ENCODE measurements at regions not wholly inside any gene's neighbourhood (a gene's known extent, or its start where the extent isn't known, plus 50 kb on each side); places are given as distances from the start of the nearest gene placed in this dataset.

DNA sequence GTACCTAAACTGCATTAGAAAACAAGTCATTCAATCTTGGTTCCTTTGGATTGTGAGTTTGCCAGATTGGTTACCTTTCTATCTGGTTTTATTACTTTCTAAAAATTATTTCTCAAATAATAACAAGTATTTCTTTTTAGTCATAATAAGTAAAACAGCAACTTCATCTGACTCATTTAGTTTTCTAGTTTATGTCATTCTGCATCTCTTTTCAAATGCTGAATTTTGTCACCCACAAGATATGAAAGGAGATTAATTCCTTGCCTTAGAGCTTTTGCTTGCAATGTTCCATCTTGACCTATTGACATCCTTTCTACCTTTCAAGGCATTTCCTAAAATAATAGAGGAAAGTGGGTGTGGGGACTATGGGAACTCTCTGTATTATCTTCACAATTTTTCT is 253.6 kb upstream of the PEX5L start:
- TF ChIP-seq, protein P1, sequence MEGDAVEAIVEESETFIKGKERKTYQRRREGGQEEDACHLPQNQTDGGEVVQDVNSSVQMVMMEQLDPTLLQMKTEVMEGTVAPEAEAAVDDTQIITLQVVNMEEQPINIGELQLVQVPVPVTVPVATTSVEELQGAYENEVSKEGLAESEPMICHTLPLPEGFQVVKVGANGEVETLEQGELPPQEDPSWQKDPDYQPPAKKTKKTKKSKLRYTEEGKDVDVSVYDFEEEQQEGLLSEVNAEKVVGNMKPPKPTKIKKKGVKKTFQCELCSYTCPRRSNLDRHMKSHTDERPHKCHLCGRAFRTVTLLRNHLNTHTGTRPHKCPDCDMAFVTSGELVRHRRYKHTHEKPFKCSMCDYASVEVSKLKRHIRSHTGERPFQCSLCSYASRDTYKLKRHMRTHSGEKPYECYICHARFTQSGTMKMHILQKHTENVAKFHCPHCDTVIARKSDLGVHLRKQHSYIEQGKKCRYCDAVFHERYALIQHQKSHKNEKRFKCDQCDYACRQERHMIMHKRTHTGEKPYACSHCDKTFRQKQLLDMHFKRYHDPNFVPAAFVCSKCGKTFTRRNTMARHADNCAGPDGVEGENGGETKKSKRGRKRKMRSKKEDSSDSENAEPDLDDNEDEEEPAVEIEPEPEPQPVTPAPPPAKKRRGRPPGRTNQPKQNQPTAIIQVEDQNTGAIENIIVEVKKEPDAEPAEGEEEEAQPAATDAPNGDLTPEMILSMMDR (IDR thresholded peaks at IDR 0.05; ENCODE audit: insufficient read depth, low read depth, low read length), result no peak
- ChIA-PET POLR2A (no interaction called here), CTCF (no interaction called here)
- no peak for DNase-seq (ENCODE audit: low read depth)
- Histone ChIP-seq H3K36me3 (ENCODE audit: control insufficient read depth, insufficient read depth, low read length) (no peaks in the 10 kb centered on the region), H3K4me3 (ENCODE audit: low read depth, low read length) (no peak overlapping the region), H3K27me3 (ENCODE audit: control insufficient read depth, insufficient read depth, low read length) (no peaks in the 10 kb centered on the region)

DNA sequence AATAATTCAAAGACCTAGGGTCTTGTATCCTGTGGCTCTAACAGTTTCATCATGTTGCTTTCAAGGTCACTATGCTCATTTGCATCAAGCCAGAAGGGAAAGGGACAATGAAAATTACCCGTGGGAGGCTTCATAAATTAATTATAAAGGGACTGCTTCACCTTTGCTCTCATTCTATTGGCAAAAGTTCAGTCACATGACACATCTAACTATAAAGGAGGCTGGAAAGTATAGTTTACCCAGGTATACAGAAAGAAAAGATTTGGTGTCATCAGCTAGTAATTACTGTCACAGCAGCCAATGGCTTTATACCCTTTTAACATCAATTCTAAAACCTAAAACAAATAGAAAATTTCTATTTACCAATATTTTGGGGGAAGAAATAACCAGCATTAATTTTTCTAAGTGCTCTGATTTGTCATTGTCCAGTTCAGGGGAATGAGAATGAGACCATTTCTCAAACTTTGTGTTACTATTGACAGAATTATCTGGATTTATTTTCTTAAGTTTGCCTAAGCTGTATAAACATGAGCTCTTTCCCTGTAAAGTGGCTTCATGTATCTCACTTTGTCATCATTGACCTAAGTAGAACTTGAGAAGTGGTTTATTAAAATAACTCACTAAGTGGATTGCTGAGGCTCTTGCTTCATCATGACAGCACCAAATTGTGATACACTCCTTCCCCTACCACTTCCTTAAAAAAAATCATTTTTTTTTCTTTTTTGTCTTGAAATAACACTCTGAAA is 257.7 kb upstream of the PEX5L start:
- DNase-seq (ENCODE audit: low read depth), result no peak
- Histone ChIP-seq H3K36me3 (ENCODE audit: control insufficient read depth, insufficient read depth, low read length) (no peaks in the 10 kb centered on the region), H3K27me3 (ENCODE audit: control insufficient read depth, insufficient read depth, low read length) (no peaks in the 10 kb centered on the region), H3K4me3 (ENCODE audit: low read depth, low read length) (no peak overlapping the region)
- TF ChIP-seq, protein P1 (IDR thresholded peaks at IDR 0.05; ENCODE audit: insufficient read depth, low read depth, low read length), result no peak
- ChIA-PET POLR2A (no interaction called here), CTCF (interaction anchor here (0.7 kb wide), 1 partner anchor 37 kb away, joined by 3 read pairs; no protein-coding TSS in a partner anchor)

DNA sequence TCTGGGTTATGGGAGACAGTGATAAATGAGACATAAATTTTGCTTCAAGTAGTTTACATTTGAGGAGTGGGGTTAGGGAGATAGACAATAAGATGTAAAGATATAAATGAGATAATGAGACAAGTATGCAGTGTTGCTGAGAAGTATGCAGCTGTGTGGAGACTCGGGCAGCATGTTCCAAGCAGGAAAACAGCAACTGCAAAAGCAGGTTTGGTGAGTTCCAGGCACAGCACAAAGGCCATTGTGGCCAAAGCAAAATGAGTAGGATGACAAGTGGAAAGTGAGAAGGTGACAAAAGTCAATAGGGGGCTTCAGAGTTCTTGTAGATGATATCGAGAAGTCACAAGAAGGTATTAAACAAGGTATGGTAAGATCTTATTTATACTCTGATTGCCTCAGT is 259.1 kb upstream of the PEX5L start:
- H3K27me3 ChIP-seq (ENCODE audit: control insufficient read depth, insufficient read depth, low read length), result no peaks in the 10 kb centered on the region
- TF ChIP-seq, protein P1 (IDR thresholded peaks at IDR 0.05; ENCODE audit: insufficient read depth, low read depth, low read length), result no peak
- ChIA-PET POLR2A (no interaction called here), CTCF (no interaction called here)
- no peak for DNase-seq (ENCODE audit: low read depth)
- no peaks in the 10 kb centered on the region for H3K36me3 ChIP-seq (ENCODE audit: control insufficient read depth, insufficient read depth, low read length)
- H3K4me3 ChIP-seq (ENCODE audit: low read depth, low read length), result no peak overlapping the region

DNA sequence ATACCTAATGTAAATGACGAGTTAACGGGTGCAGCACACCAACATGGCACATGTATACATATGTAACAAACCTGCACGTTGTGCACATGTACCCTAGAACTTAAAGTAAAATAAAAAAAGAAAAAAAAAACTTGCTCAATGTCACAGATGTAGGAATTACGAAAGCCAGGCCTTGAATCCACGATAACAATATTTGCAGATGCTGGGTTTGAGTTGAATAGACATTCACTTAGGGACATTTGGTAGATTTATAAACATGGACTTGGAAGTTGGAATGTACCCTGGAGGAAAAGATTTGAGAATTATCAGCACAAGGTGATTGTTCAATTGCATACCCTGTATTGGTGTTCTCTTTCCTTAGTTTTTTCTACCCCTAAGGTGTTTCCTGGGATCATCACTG is 260.2 kb upstream of the PEX5L start:
- ChIA-PET CTCF (no interaction called here), POLR2A (no interaction called here)
- no peaks in the 10 kb centered on the region for H3K36me3 ChIP-seq (ENCODE audit: control insufficient read depth, insufficient read depth, low read length)
- TF ChIP-seq, protein P1 (IDR thresholded peaks at IDR 0.05; ENCODE audit: insufficient read depth, low read depth, low read length), result no peak
- H3K27me3 ChIP-seq (ENCODE audit: control insufficient read depth, insufficient read depth, low read length), result no peaks in the 10 kb centered on the region
- H3K4me3 ChIP-seq (ENCODE audit: low read depth, low read length), result no peak overlapping the region
- DNase-seq (ENCODE audit: low read depth), result no peak

DNA sequence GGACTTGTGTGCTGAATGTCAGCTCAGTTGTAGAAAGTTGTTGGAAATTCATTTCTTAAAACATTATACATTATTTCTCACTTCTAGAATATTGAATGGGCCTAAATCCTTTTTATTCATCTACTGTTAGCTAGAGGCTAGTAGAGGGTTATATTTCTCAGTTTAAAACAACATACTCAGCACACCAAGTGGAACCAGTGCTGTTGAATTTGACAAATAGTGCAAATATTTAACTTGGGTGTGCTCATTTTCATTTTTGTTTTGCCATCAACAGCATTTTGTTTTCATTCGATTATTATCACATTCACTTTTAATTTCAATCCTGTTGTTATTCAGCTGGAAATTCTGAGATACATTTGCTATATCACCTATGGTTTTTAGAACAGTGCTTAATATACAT is 269.4 kb upstream of the PEX5L start:
- CTCF ChIA-PET, result no interaction called here
- TF ChIP-seq, protein P1 (IDR thresholded peaks at IDR 0.05; ENCODE audit: insufficient read depth, low read depth, low read length), result no peak
- Histone ChIP-seq H3K27me3 (ENCODE audit: control insufficient read depth, insufficient read depth, low read length) (no peaks in the 10 kb centered on the region), H3K36me3 (ENCODE audit: control insufficient read depth, insufficient read depth, low read length) (no peaks in the 10 kb centered on the region), H3K4me3 (ENCODE audit: low read depth, low read length) (no peak overlapping the region)
- no peak for DNase-seq (ENCODE audit: low read depth)
- POLR2A ChIA-PET, result no interaction called here

Data from BJ (cell line).